Ovary (tissue), 7 donors: ENCODE measurements at regions not wholly inside any gene's neighbourhood (a gene's known extent, or its start where the extent isn't known, plus 50 kb on each side); places are given as distances from the start of the nearest gene placed in this dataset.

ENCODE experiments used
- DNase-seq, 5 donors: peaks; one replicate each; pipeline ENCODE4 v3.0.0-alpha.2; 2019 to 2020
- H3K27ac ChIP-seq, 2 donors: fragments of 200-600 bp; one replicate each; pipeline versions ENCODE4 v1.5.1 to v1.8.0; 2019 to 2022
- H3K27me3 ChIP-seq: fragments of 200-600 bp; one replicate; pipeline ENCODE4 v1.8.0; 2022
- H3K36me3 ChIP-seq: fragments of 200-600 bp; sonication (generic); one replicate; pipeline ENCODE4 v1.5.1; 2019
- H3K4me1 ChIP-seq: one replicate; pipeline ENCODE4 v1.8.1; 2013; ENCODE audit warnings: mild to moderate bottlenecking, moderate library complexity; ENCODE audit not compliant: insufficient read depth
- H3K4me3 ChIP-seq: fragments of 200-600 bp; sonication (generic); one replicate; pipeline ENCODE4 v1.5.1; 2017
- H3K9me3 ChIP-seq, 2 donors: fragments of 200-600 bp in 1 of 2; sonication (generic) in 1 of 2; one replicate each; pipeline versions ENCODE4 v1.5.1 to v1.8.1; 2013 to 2019; ENCODE audit warnings: mild to moderate bottlenecking in 1 of 2, moderate library complexity in 1 of 2
- EP300 ChIP-seq: sonication (generic); formaldehyde crosslinking; IDR thresholded peaks from one replicate; pipeline ENCODE4 v1.6.1; 2017; ENCODE audit warnings: antibody characterized with exemption
- POLR2A ChIP-seq: fragments of 450-650 bp; IDR thresholded peaks from one replicate; pipeline ENCODE4 v1.6.1; 2017; ENCODE audit warnings: antibody characterized with exemption, mild to moderate bottlenecking, moderate library complexity
- WGBS, 3 donors: extraction: QIAGEN DNeasy Blood & Tissue Kit in 1 of 3; methylation state at CpG; one replicate each; pipeline versions ENCODE4 v1.1.5 to v1.1.7; 2013 to 2017; 5-methylcytosine and 5-hydroxymethylcytosine counted together
- intact Hi-C, 4 donors: fragments of 100-400 bp; cut with DNase I; formaldehyde crosslinking; loops; one replicate each; pipeline versions ENCODE4 v1.11.0 to v1.15.1; 2022 to 2023
- TF ChIP-seq, protein P1 (sequence below), 3 donors: fragments of 450-650 bp in 2 of 3; fragments of 200-600 bp in 1 of 3; IDR thresholded peaks; one replicate each; pipeline versions ENCODE4 v1.5.1 to v1.8.0; 2016 to 2022; ENCODE audit warnings: antibody characterized with exemption in 3 of 3, mild to moderate bottlenecking in 1 of 3
- donor health status: DM: no; HTN: no; CAD: no; lungs with moderate emphysema.
- donor health status: DM: no; HTN: no; CAD: no.
- donor health status: Bipolar disorder and iron deficiency.
- donor health status: DM: no; HTN: no; CAD: no.
- donor health status: DM: yes; HTN: yes; CAD: no.

DNA sequence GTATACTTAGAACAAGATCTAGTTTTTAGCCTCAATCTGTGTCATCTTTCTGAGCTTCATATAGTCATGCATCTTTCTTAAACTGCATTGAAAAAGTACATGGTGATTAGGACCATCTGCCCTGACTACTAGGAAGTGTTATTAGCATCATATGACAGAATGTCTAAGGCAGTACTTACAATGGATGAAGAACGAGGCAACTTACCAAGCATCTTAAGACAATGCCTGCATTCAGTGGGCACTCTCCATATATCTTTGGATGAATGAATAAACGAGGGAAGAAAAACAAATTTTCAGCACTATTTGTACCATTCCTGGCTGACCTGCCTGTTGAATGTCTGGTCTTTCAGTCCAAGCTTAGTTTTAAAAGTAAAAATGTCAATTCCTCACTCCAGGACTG lies 185.4 kb upstream of the EPHA3 start:
- no peaks in the 10 kb centered on the region for H3K36me3 ChIP-seq
- no peak overlapping the region for H3K4me3 ChIP-seq
- no peaks in the 10 kb centered on the region for H3K4me1 ChIP-seq
- H3K9me3 ChIP-seq = no peaks in the 10 kb centered on the region
- TF ChIP-seq EP300 (no peak), POLR2A (no peak)
- TF ChIP-seq, protein P1, sequence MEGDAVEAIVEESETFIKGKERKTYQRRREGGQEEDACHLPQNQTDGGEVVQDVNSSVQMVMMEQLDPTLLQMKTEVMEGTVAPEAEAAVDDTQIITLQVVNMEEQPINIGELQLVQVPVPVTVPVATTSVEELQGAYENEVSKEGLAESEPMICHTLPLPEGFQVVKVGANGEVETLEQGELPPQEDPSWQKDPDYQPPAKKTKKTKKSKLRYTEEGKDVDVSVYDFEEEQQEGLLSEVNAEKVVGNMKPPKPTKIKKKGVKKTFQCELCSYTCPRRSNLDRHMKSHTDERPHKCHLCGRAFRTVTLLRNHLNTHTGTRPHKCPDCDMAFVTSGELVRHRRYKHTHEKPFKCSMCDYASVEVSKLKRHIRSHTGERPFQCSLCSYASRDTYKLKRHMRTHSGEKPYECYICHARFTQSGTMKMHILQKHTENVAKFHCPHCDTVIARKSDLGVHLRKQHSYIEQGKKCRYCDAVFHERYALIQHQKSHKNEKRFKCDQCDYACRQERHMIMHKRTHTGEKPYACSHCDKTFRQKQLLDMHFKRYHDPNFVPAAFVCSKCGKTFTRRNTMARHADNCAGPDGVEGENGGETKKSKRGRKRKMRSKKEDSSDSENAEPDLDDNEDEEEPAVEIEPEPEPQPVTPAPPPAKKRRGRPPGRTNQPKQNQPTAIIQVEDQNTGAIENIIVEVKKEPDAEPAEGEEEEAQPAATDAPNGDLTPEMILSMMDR (IDR thresholded peaks at IDR 0.05) = no peak
- no peak for DNase-seq
- H3K27ac ChIP-seq = no peak overlapping the region
- intact Hi-C loops = no loop called here
- WGBS, 3 donors = 65 to 78% (median 70%) methylated on average over 2 of the region's 2 CpGs
- H3K27me3 ChIP-seq = no peaks in the 10 kb centered on the region

DNA sequence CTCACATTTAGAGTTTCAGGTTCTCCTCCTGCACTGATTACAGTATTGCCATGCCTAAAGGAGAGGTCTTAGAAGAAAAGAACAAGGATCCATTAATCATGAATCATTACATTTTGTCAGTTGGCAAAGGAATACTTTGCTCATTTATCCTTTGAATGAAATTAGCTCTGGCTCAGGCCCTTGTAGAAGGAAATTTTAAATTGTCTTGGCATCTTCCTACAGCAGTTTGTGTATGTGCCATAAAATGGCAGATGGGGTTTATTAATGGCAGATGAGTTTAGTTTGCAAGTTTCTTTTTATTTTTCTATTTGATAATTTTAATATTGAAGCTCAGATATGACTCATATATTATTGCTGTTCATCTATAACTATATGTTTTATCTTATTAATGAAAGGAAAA lies 181.2 kb upstream of the EPHA3 start:
- no peaks in the 10 kb centered on the region for H3K27me3 ChIP-seq
- intact Hi-C loops = no loop called here
- no peak overlapping the region for H3K4me3 ChIP-seq
- no peak overlapping the region for H3K27ac ChIP-seq
- no peaks in the 10 kb centered on the region for H3K9me3 ChIP-seq
- H3K36me3 ChIP-seq = no peaks in the 10 kb centered on the region
- no peaks in the 10 kb centered on the region for H3K4me1 ChIP-seq
- no peak for DNase-seq
- no peak for TF ChIP-seq POLR2A
- TF ChIP-seq, protein P1 (IDR thresholded peaks at IDR 0.05) = no peak
- TF ChIP-seq EP300 = no peak

DNA sequence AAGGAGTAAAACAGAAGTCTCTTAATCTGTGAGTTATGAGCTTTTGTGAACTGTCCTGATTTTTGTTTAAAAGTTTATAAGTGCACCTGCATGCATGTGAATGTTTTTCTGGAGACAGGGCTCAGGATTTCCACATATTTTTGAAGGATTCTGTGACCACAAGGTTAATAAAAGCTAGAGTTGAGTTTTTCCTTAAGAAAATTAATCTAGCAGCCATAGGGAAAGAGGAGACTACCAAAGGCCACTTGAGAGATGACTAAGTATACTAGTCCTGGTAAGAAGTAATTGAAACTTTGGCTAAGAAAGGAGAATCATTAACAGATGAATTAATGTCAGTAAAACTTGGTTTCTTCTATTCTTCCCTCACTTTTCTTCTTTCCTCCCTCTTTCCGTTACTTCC lies 176.8 kb upstream of the EPHA3 start:
- Histone ChIP-seq H3K4me1 (no peaks in the 10 kb centered on the region), H3K27me3 (no peaks in the 10 kb centered on the region), H3K9me3 (no peaks in the 10 kb centered on the region), H3K4me3 (no peak overlapping the region), H3K27ac (no peak overlapping the region), H3K36me3 (no peaks in the 10 kb centered on the region)
- intact Hi-C loops = no loop called here
- TF ChIP-seq, protein P1 (IDR thresholded peaks at IDR 0.05) = no peak
- no peak for TF ChIP-seq POLR2A
- no peak for TF ChIP-seq EP300
- no peak for DNase-seq
- 66 to 79% (median 69%) methylated on average over 1 of the region's 1 CpG for WGBS, 3 donors

DNA sequence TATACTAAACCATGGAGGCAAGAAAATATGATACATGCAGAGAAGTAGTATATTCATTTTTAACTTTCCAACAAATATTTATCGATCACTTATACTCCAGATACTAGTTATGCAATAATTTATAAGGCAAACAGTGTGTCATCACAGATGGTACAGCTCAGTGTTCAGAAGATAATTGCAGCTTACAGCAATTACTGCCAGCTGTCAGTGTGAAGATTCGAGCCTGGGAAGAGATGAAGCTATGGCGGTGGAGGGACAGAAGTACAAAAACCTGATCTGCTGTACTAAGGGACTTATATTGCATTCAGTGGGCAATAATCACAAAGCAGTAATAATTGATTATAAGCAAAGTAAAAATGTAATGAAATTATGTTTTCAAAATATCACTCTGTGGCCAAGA lies 170.6 kb upstream of the EPHA3 start:
- TF ChIP-seq EP300 = no peak
- TF ChIP-seq, protein P1 (IDR thresholded peaks at IDR 0.05) = no peak
- no peak for TF ChIP-seq POLR2A
- H3K4me1 ChIP-seq = no peaks in the 10 kb centered on the region
- intact Hi-C loops = no loop called here
- no peaks in the 10 kb centered on the region for H3K27me3 ChIP-seq
- WGBS, 3 donors = 60 to 62% (median 62%) methylated on average over 3 of the region's 3 CpGs
- no peaks in the 10 kb centered on the region for H3K9me3 ChIP-seq
- no peaks in the 10 kb centered on the region for H3K36me3 ChIP-seq
- H3K4me3 ChIP-seq = no peak overlapping the region
- no peak for DNase-seq
- H3K27ac ChIP-seq = no peak overlapping the region

DNA sequence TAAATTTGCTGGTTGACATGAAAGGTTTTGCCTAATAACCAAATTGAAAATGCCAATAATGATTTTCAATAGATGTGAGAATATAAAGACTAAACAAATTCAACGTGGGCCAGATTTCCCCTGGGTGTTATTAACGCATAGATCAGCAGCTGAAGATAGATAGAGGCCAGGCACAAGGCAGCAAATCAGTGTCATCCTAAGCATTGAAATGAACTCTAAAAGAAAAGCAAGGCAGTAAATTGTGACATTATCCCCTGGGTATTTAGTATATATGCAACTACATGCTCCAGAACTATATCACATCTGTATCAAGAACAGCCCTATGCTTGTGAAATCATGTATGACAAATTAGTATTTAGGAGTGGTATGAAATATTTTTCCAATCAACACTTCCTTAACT lies 167.1 kb upstream of the EPHA3 start:
- WGBS, 3 donors = 34 to 40% (median 37%) methylated on average over 2 of the region's 2 CpGs
- intact Hi-C loops = no loop called here

More for the DNA sequence above, 167.1 kb upstream of the EPHA3 start:
- no peaks in the 10 kb centered on the region for H3K9me3 ChIP-seq
- no peak for TF ChIP-seq EP300
- H3K27ac ChIP-seq = no peak overlapping the region
- no peak overlapping the region for H3K4me3 ChIP-seq
- H3K36me3 ChIP-seq = no peaks in the 10 kb centered on the region
- no peaks in the 10 kb centered on the region for H3K4me1 ChIP-seq
- DNase-seq = no peak
- no peaks in the 10 kb centered on the region for H3K27me3 ChIP-seq
